Activated CD8-positive, alpha-beta memory T cell treated with anti-CD3 and anti-CD28 coated beads, Interleukin-2, amount 50 U/mL, for 24 hours (primary cell): ENCODE measurements at regions not wholly inside any gene's neighbourhood (a gene's known extent, or its start where the extent isn't known, plus 50 kb on each side); places are given as distances from the start of the nearest gene placed in this dataset.

ENCODE experiments used
- DNase-seq: peaks from one replicate; pipeline ENCODE4 v3.0.0-alpha.2; 2020; ENCODE audit errors: extremely low read depth

DNA sequence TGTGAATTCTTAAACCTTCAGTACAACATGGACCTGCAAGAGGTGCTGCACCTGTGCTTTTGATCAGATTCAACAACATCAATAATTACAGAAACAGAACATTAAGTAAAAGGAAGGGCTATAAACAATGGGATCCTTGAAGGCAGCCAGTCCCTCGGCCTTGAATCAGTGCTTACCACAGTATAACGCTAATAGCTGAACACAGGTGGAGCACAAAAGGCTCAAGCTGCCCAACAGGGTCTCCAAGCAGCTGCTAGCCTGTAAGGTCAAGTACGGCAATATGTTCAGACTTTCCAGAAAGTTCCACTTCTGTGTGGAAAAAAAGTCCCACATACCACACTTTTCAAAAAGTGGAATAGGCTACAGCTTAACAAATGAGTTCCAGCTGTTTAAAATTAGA is 61.9 kb upstream of the ITGA1 start:
- no peak for DNase-seq

DNA sequence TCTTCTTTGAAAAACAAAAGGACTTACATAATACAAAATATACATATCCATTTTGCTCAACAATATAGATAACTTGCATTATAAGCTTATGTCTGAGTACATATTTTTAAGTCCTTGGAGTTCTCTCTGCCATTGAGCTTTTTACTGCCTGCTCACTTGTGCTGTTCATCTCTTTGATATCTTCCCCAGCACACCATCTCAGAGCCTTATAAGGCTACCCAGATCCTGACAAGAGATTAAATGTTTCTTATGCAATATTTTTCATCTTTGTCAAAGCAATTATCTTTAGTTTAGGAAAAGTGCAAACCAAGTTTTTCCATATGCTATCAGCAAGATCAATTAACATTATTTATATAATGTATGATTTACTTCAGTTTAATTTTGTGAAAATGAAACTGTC is 60.7 kb upstream of the ITGA1 start:
- no peak for DNase-seq

DNA sequence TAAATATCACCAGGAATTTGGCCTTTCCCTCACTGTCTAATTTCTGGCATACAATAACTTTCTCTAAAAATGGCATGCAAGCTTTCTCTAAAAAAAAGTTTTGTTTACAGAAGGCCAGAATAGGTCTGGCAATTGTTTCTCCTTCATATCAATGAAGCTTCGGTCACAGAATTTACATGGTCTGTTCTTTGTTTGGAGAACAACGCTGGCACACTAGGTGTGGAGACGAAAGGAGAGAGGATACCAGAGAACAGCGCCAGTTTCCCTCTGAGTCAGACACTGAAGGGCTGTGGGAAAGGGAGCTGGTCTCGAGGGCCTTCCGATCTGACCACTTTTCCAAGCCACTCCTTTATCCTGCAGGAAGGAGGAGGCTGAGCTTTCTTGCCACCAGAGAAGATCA is 60.1 kb upstream of the ITGA1 start:
- no peak for DNase-seq

DNA sequence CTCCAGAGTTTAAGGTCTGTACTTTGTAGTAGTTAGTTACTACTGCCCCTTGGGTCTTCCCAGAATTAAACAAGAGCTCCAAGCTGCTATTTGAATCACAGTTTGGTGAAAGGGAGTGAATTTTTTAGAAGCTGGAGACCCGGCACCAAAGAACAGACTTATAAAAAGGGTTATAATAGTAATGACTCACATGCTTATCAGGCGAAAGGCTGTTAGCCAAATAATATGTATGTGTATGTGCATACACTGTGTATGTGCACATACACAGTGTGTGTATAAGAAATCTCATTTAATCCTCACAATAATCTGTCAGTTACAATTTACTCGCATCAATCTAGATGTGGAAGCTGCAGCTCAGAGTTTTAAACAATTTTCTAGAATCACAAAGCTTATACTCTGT is 59.5 kb upstream of the ITGA1 start:
- no peak for DNase-seq

DNA sequence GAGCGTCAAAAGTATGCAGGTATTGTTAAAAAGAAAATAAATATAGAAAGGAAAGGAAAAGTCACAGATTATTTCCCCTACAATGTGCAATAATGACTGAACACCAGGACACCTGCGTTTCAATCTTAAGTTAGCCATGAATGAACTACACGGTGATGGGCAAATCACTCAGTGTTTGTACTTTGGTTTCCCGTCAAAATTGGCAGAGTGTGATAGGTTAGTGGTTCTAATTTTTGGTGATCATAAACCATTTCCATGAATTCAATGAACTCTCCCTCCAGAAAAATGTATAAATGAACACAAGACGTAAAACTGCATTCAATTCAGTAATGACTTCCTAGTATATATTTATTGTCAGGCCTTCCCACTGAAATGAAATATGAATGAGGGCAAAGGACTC is 59.0 kb upstream of the ITGA1 start:
- DNase-seq: no peak

DNA sequence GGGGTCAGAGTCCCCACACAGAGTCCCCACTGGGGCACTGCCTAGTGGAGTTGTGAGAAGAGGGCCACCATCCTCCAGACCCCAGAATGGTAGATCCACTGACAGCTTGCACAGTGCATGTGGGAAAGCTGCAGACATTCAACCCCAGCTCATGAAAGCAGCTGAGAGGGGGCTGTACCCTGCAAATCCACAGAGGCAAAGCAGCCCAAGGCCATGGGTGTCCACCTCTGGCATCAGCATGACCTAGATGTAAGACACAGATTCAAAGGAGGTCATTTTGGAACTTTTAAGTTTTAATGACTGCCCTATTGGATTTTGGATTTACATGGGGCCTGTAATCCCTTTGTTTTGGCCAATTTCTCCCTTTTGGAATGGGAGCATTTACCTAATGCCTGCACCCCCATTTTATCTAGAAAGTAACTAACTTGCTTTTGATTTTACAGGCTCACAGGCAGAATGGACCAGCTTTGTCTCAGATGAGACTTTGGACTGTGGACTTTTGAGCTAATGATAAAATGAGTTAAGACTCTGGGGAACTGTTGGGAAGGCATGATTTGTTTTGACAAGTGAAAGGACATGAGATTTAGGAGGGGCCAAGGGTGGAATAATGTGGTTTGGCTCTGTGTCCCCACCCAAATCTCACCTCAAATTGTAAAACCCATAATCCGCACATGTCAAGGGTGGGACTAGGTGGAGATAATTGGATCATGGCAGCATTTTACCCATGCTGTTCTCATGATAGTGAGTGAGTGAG is 56.3 kb upstream of the ITGA1 start:
- DNase-seq: no peak

DNA sequence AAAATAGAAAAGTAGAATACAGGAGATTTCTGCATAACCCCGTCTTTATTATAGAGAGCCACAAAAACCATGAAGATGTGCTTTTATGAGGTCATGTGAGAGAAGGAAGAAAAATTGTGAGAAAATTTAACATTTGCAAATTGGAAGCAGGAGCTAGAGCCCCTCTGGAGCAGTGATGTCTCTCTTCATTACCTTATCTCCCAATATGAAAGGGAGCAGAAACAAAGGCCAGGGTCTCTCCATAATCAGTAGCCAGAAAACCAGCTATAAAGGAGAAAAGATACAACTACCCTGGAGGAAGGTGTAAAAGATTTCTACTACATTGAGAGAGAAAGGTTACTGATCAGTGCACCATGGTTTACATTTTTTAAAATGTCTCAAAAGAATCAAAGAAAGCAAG is 53.2 kb upstream of the ITGA1 start:
- DNase-seq: no peak

DNA sequence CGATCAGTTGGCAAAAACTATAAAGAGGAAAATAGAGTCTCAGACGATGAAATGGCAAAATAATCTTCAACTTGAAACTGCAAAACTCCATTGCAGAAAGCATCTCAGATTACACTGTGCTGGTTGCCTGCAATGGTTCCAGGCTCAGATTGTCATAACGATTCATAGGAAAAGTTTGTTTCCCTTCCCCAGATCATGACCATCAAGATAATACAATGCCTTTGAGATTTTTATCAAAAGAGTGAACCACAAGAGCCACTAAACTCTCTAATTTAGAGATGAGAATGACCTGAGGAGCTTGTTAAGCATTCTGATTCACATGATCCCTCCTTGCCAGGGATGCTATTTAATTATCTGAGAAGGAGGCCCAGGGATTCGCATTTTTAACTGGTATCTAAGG is 52.6 kb upstream of the ITGA1 start:
- no peak for DNase-seq
